ENCODE measurements at regions not wholly inside any gene's neighbourhood (a gene's known extent, or its start where the extent isn't known, plus 50 kb on each side); places are given as distances from the start of the nearest gene placed in this dataset.
"Not testable (repeated sequence)": the region's sequence is repeated elsewhere in the genome, so short reads cannot be mapped to it uniquely, and the experiment has no call there.

GRCh38 chr16:55016515-55016914, 85.8 kb downstream of the IRX5 start:
- DNase-seq (ENCODE audit: low spot score): no peak

- no peak for DNase-seq (ENCODE audit: low spot score)
Observed at GRCh38 chr16:55017321-55017720, 86.7 kb downstream of the IRX5 start.

GRCh38 chr16:55018881-55019280, 88.2 kb downstream of the IRX5 start:
- DNase-seq (ENCODE audit: low spot score): no peak

GRCh38 chr16:55019419-55020131, 88.9 kb downstream of the IRX5 start:
- no peak for DNase-seq (ENCODE audit: low spot score)

- DNase-seq (ENCODE audit: low spot score): no peak
Observed at GRCh38 chr16:55021595-55022475, 91.2 kb downstream of the IRX5 start.

GRCh38 chr16:55027260-55027659, 96.6 kb downstream of the IRX5 start:
- DNase-seq (ENCODE audit: low spot score): not testable (repeated sequence)

GRCh38 chr16:55029509-55029908, 98.8 kb downstream of the IRX5 start:
- DNase-seq (ENCODE audit: low spot score): no peak

- no peak for DNase-seq (ENCODE audit: low spot score)
Observed at GRCh38 chr16:55030944-55031343, 100.3 kb downstream of the IRX5 start.

- DNase-seq (ENCODE audit: low spot score): no peak
Observed at GRCh38 chr16:55031481-55031880, 100.8 kb downstream of the IRX5 start.

GRCh38 chr16:55033225-55034156, 102.8 kb downstream of the IRX5 start:
- no peak for DNase-seq (ENCODE audit: low spot score)

- no peak for DNase-seq (ENCODE audit: low spot score)
Observed at GRCh38 chr16:55035029-55035428, 104.4 kb downstream of the IRX5 start.

GRCh38 chr16:55035956-55036355, 105.3 kb downstream of the IRX5 start:
- DNase-seq (ENCODE audit: low spot score): no peak

GRCh38 chr16:55036371-55036821, 105.7 kb downstream of the IRX5 start:
- no peak for DNase-seq (ENCODE audit: low spot score)

GRCh38 chr16:55037046-55037445, 106.4 kb downstream of the IRX5 start:
- DNase-seq (ENCODE audit: low spot score): no peak

GRCh38 chr16:55037966-55038365, 107.3 kb downstream of the IRX5 start:
- DNase-seq (ENCODE audit: low spot score): no peak

- DNase-seq (ENCODE audit: low spot score): no peak
Observed at GRCh38 chr16:55039042-55039441, 108.4 kb downstream of the IRX5 start.

- no peak for DNase-seq (ENCODE audit: low spot score)
Observed at GRCh38 chr16:55039511-55039910, 108.8 kb downstream of the IRX5 start.

- DNase-seq (ENCODE audit: low spot score): no peak
Observed at GRCh38 chr16:55039931-55040330, 109.3 kb downstream of the IRX5 start.

GRCh38 chr16:55040366-55041086, 109.9 kb downstream of the IRX5 start:
- DNase-seq (ENCODE audit: low spot score): no peak

GRCh38 chr16:55041540-55042234, 111.0 kb downstream of the IRX5 start:
- DNase-seq (ENCODE audit: low spot score): no peak

All from CD4-positive, alpha-beta T cell treated with Interleukin-15 for 4 hours (primary cell).